ENCODE measurements at regions not wholly inside any gene's neighbourhood (a gene's known extent, or its start where the extent isn't known, plus 50 kb on each side); places are given as distances from the start of the nearest gene placed in this dataset.

- peaks cover 1% of the 10 kb centered on the region for H3K4me1 Mint-ChIP-seq
- H3K27me3 ChIP-seq (replicated peaks in 1 of 4; ENCODE audit: control extremely low read depth in 1 of 4, control insufficient read depth in 3 of 4, insufficient read depth in 4 of 4, low read length in 3 of 4): peaks cover 0 to 4% (median 0%) of the 10 kb centered on the region in 4 experiments
- H3K27ac ChIP-seq (ENCODE audit: low read length in 2 of 2): no peak overlapping the region
- no peak overlapping the region for H3K27ac Mint-ChIP-seq
- no peaks in the 10 kb centered on the region for H3K4me1 ChIP-seq (ENCODE audit: control insufficient read depth in 2 of 2, insufficient read depth in 2 of 2, low read length in 2 of 2)
- H3K27me3 Mint-ChIP-seq: peaks cover 3% of the 10 kb centered on the region
- H2AFZ ChIP-seq (ENCODE audit: insufficient read depth, low read depth, low read length, poor library complexity, severe bottlenecking): no peak overlapping the region
- H3K4me3 Mint-ChIP-seq: no peak overlapping the region
- no peak overlapping the region for H3K4me3 ChIP-seq (ENCODE audit: control extremely low read depth in 1 of 5, extremely low read depth in 1 of 5, insufficient read depth in 1 of 5, low read depth in 2 of 5, low read length in 4 of 5)
- POLR2A ChIA-PET: no interaction called here
- intact Hi-C loops (cut with micrococcal nuclease): no loop called here
- H3K9me3 ChIP-seq (ENCODE audit: control extremely low read depth in 1 of 3, control insufficient read depth in 2 of 3, insufficient read depth in 1 of 3, low read length in 2 of 3): peaks cover 0 to 12% (median 0%) of the 10 kb centered on the region in 3 donors
- no peak for DNase-seq
- no peaks in the 10 kb centered on the region for H4K20me1 ChIP-seq (ENCODE audit: control insufficient read depth, insufficient read depth, low read length, poor library complexity, severe bottlenecking)
- CTCF ChIA-PET: no interaction called here
- no peaks in the 10 kb centered on the region for H3K36me3 ChIP-seq (replicated peaks in 1 of 2; ENCODE audit: control extremely low read depth in 1 of 2, control insufficient read depth in 1 of 2, extremely low read depth in 1 of 2, insufficient read depth in 2 of 2, low read length in 1 of 2)
- 87% methylated on average over 7 of the region's 8 CpGs for WGBS (ENCODE audit: insufficient coverage)
- peaks cover 3% of the 10 kb centered on the region for H3K9me3 Mint-ChIP-seq (ENCODE audit: insufficient read depth)
- no peak for TF ChIP-seq EZH2 (IDR thresholded peaks at IDR 0.05; ENCODE audit: borderline replicate concordance, insufficient read depth, low read depth, low read length, poor library complexity, severe bottlenecking)
- no peak for TF ChIP-seq CTCF (IDR thresholded peaks at IDR 0.05)
- ATAC-seq (ENCODE audit: low read depth): no peak
- H3K9ac ChIP-seq (ENCODE audit: low read length): no peak overlapping the region
- no peaks in the 10 kb centered on the region for H3K79me2 ChIP-seq (ENCODE audit: control insufficient read depth, insufficient read depth, low read length)
- H3K4me2 ChIP-seq (replicated peaks; ENCODE audit: low read depth, low read length, poor library complexity, severe bottlenecking): no peak overlapping the region
These were observed 406.0 kb upstream of the KLF4 start for GRCh38 chr9:107895501-107896001.

GRCh38 chr9:107894572-107895261 lies 405.1 kb upstream of the KLF4 start:
- Mint-ChIP-seq H3K4me3 (no peak overlapping the region), H3K4me1 (peaks cover 1% of the 10 kb centered on the region), H3K27me3 (peaks cover under 1% of the 10 kb centered on the region), H3K27ac (no peak overlapping the region), H3K9me3 (ENCODE audit: insufficient read depth) (peaks cover 3% of the 10 kb centered on the region)
- no peaks in the 10 kb centered on the region for H3K36me3 ChIP-seq (replicated peaks in 1 of 2; ENCODE audit: control extremely low read depth in 1 of 2, control insufficient read depth in 1 of 2, extremely low read depth in 1 of 2, insufficient read depth in 2 of 2, low read length in 1 of 2)
- H2AFZ ChIP-seq (ENCODE audit: insufficient read depth, low read depth, low read length, poor library complexity, severe bottlenecking): no peak overlapping the region
- intact Hi-C loops (cut with micrococcal nuclease): no loop called here
- peaks cover 0 to 12% (median 0%) of the 10 kb centered on the region in 3 donors for H3K9me3 ChIP-seq (ENCODE audit: control extremely low read depth in 1 of 3, control insufficient read depth in 2 of 3, insufficient read depth in 1 of 3, low read length in 2 of 3)
- H3K4me2 ChIP-seq (replicated peaks; ENCODE audit: low read depth, low read length, poor library complexity, severe bottlenecking): no peak overlapping the region
- peaks cover 0 to 4% (median 0%) of the 10 kb centered on the region in 4 experiments for H3K27me3 ChIP-seq (replicated peaks in 1 of 4; ENCODE audit: control extremely low read depth in 1 of 4, control insufficient read depth in 3 of 4, insufficient read depth in 4 of 4, low read length in 3 of 4)
- no peak overlapping the region for H3K9ac ChIP-seq (ENCODE audit: low read length)
- H3K4me1 ChIP-seq (ENCODE audit: control insufficient read depth in 2 of 2, insufficient read depth in 2 of 2, low read length in 2 of 2): no peaks in the 10 kb centered on the region
- no peak overlapping the region for H3K4me3 ChIP-seq (ENCODE audit: control extremely low read depth in 1 of 5, extremely low read depth in 1 of 5, insufficient read depth in 1 of 5, low read depth in 2 of 5, low read length in 4 of 5)
- POLR2A ChIA-PET: no interaction called here
- CTCF ChIA-PET: no interaction called here
- DNase-seq (no peak), ATAC-seq (ENCODE audit: low read depth) (no peak)
- 96% methylated on average over 8 of the region's 11 CpGs for WGBS (ENCODE audit: insufficient coverage)
- no peak overlapping the region for H3K27ac ChIP-seq (ENCODE audit: low read length in 2 of 2)
- no peaks in the 10 kb centered on the region for H4K20me1 ChIP-seq (ENCODE audit: control insufficient read depth, insufficient read depth, low read length, poor library complexity, severe bottlenecking)
- no peaks in the 10 kb centered on the region for H3K79me2 ChIP-seq (ENCODE audit: control insufficient read depth, insufficient read depth, low read length)
- TF ChIP-seq CTCF (IDR thresholded peaks at IDR 0.05) (no peak), EZH2 (IDR thresholded peaks at IDR 0.05; ENCODE audit: borderline replicate concordance, insufficient read depth, low read depth, low read length, poor library complexity, severe bottlenecking) (no peak)

All from B cell (primary cell).